ENCODE measurements at regions not wholly inside any gene's neighbourhood (a gene's known extent, or its start where the extent isn't known, plus 50 kb on each side); places are given as distances from the start of the nearest gene placed in this dataset.
"Not testable (repeated sequence)": the region's sequence is repeated elsewhere in the genome, so short reads cannot be mapped to it uniquely, and the experiment has no call there.

DNA sequence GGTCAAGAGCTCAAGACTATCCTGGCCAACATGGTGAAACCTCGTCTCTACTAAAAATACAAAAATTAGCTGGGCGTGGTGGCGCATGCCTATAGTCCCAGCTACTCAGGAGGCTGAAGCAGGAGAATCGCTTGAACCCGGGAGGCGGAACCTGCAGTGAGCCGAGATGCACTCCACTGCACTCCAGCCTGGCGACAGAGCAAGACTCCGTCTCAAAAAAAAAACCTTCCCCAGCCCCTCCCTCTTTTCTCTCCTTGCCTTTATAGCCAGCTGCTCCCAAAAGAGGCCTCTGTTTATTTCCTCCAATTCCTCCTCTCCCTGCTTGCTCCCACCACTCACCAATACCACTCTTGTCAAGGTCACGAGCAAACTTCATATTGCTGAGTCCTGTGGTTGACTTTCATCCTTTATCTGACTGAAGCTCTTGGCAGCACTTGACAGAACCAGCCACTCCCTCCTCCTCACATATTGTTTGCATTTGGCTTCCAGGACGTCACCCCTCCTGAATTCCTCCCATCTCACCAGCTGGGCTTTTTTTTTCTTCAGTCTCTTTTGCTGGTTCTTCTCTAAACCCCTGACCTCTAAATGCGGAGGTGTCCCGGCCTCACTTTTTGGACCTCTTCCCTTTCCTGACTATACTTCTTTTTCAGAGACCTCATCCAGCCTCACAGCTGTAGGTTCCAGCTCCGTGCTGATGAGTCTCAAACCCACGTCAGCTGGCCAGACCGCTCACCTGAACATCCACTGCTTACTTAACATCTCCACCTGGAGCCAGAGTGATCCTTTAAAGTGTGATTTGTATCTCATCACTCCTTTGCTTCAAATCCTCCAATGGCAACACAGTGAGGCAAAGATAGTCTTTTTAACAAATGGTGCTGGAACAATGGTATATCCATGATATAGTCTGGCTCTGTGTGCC is 84.6 kb upstream of the CAB39 start:
- peak; percentile 59 to 68 for DNase-seq (ENCODE audit: low read depth in 2 of 2)

DNA sequence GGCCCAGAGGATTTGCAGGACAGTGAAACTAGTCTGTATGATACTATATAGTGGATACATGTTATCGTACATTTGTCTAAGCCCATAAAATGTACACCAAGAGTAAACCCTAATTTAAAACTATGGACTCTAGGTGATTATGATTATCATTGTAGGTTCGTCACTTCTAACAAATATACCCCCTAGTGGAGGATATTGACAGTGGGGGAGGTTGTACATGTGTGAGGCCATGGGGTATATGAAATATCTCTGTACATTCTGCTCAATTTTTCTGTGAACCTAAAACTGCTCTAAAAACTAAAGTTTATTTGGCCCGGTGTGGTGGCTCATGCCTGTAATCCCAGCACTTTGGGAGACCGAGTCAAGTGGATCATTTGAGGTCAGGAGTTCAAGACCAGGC is 81.2 kb upstream of the CAB39 start:
- TF ChIP-seq, protein P1, sequence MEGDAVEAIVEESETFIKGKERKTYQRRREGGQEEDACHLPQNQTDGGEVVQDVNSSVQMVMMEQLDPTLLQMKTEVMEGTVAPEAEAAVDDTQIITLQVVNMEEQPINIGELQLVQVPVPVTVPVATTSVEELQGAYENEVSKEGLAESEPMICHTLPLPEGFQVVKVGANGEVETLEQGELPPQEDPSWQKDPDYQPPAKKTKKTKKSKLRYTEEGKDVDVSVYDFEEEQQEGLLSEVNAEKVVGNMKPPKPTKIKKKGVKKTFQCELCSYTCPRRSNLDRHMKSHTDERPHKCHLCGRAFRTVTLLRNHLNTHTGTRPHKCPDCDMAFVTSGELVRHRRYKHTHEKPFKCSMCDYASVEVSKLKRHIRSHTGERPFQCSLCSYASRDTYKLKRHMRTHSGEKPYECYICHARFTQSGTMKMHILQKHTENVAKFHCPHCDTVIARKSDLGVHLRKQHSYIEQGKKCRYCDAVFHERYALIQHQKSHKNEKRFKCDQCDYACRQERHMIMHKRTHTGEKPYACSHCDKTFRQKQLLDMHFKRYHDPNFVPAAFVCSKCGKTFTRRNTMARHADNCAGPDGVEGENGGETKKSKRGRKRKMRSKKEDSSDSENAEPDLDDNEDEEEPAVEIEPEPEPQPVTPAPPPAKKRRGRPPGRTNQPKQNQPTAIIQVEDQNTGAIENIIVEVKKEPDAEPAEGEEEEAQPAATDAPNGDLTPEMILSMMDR (IDR thresholded peaks at IDR 0.05; ENCODE audit: low read depth, low read length), result no peak
- no peak for DNase-seq (ENCODE audit: low read depth in 2 of 2)
- no peak overlapping the region for H3K4me3 ChIP-seq (replicated peaks in 1 of 2; ENCODE audit: low read depth in 2 of 2, low read length in 2 of 2)

More for the DNA sequence above, 84.6 kb upstream of the CAB39 start:
- TF ChIP-seq, protein P1 (IDR thresholded peaks at IDR 0.05; ENCODE audit: low read depth, low read length), result no peak
- H3K4me3 ChIP-seq (replicated peaks in 1 of 2; ENCODE audit: low read depth in 2 of 2, low read length in 2 of 2), result no peak overlapping the region

DNA sequence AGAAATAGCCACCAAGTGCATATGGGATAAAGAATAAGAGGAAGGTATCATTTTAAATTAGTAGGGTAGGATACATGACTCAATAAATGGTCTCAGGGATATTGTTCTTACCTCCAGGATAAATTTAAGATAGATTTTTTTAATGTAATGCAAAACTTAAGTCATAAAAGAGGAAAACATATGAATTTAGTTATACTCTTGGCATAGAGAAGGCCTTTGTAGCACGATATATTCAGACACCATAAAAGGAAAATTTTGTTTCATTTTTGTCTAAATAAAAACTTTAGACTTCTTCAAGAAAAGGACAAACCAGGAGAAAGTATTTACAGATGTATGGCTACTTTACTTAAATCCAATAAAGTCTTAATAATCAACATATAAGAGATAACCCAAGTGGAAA is 78.5 kb upstream of the CAB39 start:
- H3K4me3 ChIP-seq (replicated peaks in 1 of 2; ENCODE audit: low read depth in 2 of 2, low read length in 2 of 2), result no peak overlapping the region
- TF ChIP-seq, protein P1 (IDR thresholded peaks at IDR 0.05; ENCODE audit: low read depth, low read length), result no peak
- no peak for DNase-seq (ENCODE audit: low read depth in 2 of 2)

DNA sequence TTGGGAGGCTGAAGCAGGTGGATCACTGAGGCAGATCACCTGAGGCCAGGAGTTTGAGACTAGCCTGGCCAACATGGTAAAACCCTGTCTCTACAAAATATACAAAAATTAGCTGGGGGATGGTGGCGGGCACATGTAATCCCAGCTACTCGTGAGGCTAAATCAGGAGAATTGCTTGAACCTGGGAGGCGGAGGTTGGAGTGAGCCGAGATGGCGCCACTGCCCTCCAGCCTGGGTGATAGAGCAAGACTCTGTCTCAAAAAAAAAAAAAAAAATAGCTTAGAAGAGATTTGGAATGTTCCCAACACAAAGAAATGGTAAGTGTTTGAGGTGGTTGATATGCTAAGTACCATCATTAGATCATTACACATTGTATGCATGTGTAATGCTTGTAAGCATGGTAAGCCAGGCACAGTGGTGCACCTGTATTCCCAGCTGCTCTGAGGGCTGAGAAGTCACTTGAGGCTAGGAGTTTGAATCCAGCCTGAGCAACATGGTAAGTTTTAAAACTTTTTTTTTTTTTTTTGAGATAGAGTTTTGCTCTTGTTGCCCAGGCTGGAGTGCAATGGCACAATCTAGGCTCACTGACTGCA is 77.8 kb upstream of the CAB39 start:
- not testable (repeated sequence) for H3K4me3 ChIP-seq (replicated peaks in 1 of 2; ENCODE audit: low read depth in 2 of 2, low read length in 2 of 2); DNase-seq (ENCODE audit: low read depth in 2 of 2)

DNA sequence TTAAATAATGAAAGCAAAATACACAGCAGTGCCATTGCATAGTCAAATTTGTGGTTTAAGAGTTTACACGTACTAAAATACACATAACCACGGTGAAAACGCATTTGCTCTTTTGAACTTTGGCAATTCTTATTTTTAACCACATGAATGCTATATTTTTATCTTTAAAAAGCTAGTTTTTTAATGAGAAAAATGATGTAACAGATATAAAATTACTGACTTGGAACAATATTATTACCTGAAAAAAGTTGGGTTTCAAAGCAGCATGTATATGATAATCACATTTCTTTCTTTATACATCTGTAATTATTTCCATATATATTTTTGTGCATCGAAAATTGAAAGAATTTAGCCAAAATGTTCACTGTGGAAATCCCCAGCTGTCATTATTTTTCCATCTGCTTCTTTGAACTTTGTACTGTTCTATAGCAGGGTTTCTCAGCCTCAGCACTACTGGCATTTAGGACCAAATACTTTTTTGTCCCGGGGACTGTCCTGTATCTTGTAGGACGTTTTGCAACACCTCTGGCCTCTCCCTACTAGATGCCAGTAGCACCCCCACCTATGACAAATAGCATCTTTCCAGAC is 75.9 kb upstream of the CAB39 start:
- DNase-seq (ENCODE audit: low read depth in 2 of 2), result no peak
- TF ChIP-seq, protein P1 (IDR thresholded peaks at IDR 0.05; ENCODE audit: low read depth, low read length), result no peak
- no peak overlapping the region for H3K4me3 ChIP-seq (replicated peaks in 1 of 2; ENCODE audit: low read depth in 2 of 2, low read length in 2 of 2)

DNA sequence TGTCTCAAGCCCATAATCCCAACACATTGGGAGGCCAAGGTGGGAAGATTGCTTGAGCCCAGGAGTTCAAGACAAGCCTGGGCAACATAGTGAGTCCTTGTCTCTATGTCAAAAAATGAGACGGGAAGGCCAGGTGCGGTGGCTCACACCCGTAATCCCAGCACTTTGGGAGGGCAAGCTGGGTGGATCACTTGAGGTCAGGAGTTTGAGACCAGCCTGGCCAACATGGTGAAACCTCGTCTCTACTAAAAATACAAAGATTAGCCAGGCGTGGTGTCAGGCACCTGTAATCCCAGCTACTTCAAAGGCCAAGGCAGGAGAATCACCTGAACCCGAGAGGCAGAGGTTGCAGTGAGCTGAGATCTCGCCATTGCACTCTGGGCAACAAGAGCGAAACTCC is 75.2 kb upstream of the CAB39 start:
- H3K4me3 ChIP-seq (replicated peaks in 1 of 2; ENCODE audit: low read depth in 2 of 2, low read length in 2 of 2); DNase-seq (ENCODE audit: low read depth in 2 of 2): not testable (repeated sequence)

DNA sequence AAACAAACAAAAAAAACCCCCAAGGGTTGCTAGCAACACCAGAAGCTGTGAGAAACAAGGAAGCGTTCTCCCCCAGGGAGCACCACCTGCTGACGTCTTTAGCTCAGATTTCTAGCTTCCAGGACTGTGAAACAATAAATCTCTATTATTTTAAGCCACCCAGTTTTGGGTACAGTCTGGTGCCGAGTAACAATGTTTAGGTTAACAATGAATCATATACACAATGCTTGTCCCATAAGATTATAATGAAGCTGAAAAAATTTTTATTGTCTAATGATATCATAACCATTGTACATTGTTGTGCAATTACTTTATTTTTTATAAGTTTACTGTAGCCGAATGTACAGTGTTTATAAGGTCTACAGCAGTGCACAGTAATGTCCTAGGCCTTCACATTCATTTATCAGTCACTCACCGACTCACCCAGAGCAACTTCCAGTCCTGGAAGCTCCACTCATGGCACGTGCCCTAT is 72.1 kb upstream of the CAB39 start:
- DNase-seq (ENCODE audit: low read depth in 2 of 2), result peak in 1 of 2 donors; percentile 86

More for the DNA sequence above, 72.1 kb upstream of the CAB39 start:
- TF ChIP-seq, protein P1 (IDR thresholded peaks at IDR 0.05; ENCODE audit: low read depth, low read length), result no peak
- H3K4me3 ChIP-seq (replicated peaks in 1 of 2; ENCODE audit: low read depth in 2 of 2, low read length in 2 of 2), result no peak overlapping the region
